CD4-positive, alpha-beta T cell treated with Interleukin-4 for 1 hour (primary cell): ENCODE measurements at regions not wholly inside any gene's neighbourhood (a gene's known extent, or its start where the extent isn't known, plus 50 kb on each side); places are given as distances from the start of the nearest gene placed in this dataset.

Source experiments
- DNase-seq, 2 donors: peaks; one replicate each; pipeline ENCODE4 v3.0.0-alpha.2; 2020 to 2022

GRCh38 chr4:38313175-38313574 lies 350.8 kb upstream of the KLF3 start:
- no peak for DNase-seq

DNA sequence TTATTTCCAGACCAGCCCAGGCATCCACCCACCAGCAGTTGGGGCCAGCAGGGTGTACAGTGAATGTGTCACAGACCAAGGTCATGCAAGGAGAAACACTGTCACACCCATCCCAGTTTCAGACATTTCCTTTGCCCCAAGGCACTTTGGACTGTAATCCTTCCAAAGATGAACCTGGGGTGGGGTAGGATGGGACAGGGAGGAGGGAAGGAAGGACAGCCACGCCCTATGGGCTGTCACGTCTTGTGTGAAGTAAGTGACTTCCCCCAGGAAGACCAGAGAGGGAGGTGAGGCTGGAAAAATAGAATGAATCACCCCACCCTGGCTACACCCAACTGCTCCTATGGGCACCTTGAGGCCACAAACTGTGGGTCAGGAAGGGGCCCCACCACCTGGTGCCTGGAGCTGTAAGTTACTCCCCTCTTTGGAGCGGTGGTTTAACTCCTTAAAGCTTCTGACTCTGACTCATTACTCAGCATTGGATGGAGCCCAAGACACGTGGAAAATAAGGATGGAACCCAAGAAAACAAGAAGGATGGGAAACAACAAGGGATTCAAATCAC lies 349.9 kb upstream of the KLF3 start:
- no peak for DNase-seq

DNA sequence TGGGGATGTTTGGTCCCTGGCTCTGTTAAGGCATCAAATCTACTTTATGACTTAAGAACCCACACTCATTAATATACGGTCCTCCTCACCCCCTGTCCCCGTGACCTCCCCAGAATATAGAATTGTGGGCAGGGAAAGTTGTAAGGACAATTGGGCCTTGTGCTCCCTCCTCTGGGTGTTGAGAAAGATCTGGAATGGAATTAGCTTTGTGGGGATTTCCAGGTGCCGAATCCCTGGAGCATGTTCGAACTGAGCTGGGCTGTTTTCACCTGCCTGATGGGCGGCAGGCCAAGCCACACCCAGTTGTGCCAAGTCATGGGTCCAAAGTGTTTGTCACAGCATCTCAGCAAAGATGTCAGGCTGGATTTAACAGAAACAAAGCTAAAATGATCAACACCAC lies 349.3 kb upstream of the KLF3 start:
- DNase-seq = no peak

DNA sequence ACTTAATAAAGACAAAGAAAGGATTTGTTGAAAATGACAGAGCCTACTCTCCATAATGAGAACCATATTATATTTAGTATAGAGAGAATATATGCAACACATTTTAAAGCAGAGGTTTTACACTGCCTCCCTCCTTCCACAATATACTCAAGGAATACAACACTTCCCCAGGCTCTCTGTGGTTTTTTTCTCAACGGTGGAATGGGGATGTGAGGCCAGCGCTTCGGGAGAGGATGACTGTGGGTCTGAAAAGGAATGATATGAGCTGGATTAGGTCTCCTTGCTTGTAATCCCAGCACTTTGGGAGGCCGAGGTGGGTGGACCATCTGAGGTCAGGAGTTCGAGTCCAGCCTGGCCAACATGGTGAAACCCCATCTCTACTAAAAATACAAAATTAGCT lies 348.7 kb upstream of the KLF3 start:
- no peak for DNase-seq

GRCh38 chr4:38316045-38316444 lies 348.0 kb upstream of the KLF3 start:
- DNase-seq = no peak

GRCh38 chr4:38317041-38317674 lies 346.8 kb upstream of the KLF3 start:
- no peak for DNase-seq

DNA sequence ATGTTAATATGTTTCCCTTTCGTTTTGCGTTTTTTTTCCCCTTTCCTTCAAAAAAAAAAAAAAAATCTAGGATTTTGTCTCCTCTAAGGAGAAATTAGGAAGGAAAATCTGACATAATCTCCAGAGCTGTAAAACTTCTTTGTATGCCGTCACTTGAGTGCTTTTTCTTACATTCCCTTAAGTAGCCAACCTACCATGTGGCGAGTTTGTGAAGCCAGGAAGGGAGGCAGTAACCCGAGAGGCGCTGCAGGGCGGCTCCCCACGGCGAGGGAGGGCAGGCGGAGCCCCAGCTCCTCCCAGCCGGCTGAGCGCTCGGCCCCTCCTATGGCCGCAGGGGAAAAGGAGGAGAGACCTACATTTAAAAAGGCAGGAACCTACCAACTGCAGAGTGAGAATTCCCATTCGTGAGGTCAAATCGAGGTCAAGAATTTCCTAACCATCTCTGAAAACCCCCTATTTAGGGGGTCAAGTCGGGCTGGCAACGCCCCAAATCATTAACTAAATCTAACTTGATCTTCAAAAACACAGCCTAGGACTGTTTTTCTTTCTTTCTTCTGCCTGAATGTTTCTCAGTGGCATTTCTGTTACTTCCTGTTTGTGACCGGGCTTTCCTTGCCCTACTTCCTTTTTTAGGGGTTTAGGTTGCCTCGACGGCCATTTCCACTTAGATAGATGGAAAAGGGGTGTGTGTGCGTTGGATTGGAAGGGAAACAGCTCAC lies 345.1 kb upstream of the KLF3 start:
- DNase-seq = peak; percentile 76 to 79

DNA sequence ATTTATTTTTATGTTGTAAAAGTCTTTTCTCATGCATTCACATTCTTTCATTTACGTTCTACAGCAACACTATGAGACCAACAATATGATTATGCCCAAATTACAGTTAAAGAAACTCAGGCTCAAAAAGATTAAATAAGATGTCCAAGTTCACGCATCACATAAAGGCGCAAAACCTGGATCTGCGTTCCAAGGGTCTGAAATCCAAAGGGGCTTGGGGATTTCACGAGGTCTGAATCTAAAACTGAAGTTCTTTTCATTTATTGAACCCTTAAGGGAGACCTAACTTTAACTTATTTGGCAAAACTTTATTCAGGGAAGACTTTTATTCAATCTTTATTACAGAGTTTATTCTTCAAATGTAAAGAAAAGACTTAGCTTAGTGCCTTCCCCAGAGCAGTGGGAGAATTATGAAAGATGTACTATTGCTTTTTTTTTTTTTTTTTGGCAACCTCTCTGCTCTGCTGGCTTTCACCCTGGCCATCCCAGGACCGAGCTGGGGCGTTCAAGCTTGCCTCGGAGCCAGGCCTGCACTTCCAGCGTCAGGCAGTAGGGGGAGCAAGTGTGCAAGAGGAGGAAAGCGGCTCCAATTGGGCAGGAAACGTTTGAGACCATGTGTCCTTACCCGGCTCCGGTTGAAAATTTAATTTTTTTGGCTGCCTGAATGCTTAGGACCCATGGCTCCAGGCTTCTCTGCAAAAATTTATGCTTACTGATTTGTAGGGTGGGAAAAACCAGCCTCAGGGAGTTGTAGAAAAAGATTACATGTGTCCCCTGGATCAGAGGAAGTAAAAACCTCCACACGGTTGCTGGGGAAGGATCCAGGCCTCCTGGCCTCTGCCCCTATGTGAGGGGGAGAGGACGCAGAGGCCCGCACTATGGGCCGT lies 344.3 kb upstream of the KLF3 start:
- peak; percentile 88 to 90 for DNase-seq

- no peak for DNase-seq
These were observed 343.7 kb upstream of the KLF3 start for GRCh38 chr4:38320343-38320695.

DNA sequence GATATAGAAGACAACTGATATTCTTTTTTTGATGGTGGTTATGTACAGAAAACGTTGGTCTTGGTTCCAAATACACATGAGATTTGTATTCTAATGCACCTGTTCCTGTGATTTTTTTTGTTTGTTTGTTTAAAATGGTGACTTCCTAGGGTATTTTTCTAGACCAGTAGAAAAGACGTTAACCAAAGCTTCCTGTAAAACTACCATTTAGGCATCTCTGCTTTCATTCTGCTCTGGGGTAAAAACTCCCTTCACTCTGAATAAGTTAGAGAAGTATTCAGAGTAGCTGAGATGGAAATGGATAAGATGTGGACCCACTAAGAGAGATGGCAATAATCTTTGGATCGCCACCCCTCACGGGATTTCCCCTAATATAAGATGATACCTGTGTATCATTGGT lies 343.2 kb upstream of the KLF3 start:
- DNase-seq = no peak

DNA sequence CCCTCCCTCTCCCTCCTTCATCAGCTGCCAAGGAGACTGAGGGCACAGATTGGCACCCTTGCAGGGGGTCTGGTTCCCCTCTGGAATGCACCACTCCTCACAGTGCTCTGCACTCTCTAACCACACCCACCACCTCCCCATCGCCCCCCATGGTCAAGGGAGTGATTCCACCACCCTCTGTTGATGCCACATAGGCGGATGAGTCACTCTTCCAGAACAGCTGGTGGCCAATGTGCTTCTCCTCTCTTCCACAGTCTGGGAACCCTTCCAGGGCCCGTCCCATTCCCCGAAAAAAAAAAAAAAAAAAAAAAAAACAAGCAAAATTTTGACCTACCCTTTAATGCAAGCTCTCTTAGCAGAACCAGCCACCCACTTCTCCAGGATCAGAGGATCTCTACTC lies 341.3 kb upstream of the KLF3 start:
- DNase-seq = no peak

DNA sequence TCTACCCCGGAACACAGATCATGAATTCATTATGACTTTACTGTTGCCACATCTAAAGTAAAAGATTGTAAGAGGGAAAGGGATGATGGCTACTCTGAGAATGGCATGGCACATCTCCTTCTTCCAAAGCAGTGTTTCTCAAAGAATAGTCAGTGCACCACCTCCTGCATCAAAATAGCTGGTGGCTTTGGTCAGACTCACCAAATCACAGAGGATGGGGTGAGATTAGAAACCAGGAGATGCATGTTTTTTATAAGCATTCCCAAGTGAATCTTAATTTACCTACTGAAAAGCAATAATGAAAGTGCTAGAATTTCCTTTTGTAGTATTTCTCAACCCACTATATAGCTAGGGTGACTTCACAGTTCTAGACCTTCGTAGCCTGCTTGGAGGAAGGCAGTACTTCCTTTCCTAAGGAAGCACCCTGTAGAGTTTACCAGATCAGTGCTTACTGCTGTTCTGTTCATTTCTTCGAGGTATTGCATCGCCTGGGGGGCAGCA lies 340.8 kb upstream of the KLF3 start:
- DNase-seq = no peak

GRCh38 chr4:38324861-38325628 lies 339.0 kb upstream of the KLF3 start:
- no peak for DNase-seq

- no peak for DNase-seq
These were observed 338.4 kb upstream of the KLF3 start for GRCh38 chr4:38325629-38325913.

- DNase-seq = no peak
These were observed 337.5 kb upstream of the KLF3 start for GRCh38 chr4:38326499-38326898.

DNA sequence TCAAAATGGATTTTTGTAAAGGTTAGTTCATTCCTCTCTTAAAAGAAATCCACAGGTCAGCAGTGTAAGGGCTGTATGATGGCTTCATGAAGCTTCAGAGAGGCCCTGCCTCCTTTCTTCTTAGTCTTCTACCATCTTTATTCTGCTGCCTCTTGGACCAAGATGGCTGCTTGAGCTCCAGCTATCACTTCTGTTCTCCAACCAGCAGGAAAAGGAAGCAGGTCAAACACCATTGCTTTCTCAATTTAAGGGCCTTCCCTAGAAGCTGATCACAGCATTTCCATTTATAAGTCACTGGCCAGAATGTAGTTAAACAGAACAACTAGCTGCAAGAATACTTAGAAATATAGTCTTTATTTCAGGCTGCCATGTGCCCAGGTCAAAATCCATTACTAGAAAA lies 336.8 kb upstream of the KLF3 start:
- DNase-seq = no peak

DNA sequence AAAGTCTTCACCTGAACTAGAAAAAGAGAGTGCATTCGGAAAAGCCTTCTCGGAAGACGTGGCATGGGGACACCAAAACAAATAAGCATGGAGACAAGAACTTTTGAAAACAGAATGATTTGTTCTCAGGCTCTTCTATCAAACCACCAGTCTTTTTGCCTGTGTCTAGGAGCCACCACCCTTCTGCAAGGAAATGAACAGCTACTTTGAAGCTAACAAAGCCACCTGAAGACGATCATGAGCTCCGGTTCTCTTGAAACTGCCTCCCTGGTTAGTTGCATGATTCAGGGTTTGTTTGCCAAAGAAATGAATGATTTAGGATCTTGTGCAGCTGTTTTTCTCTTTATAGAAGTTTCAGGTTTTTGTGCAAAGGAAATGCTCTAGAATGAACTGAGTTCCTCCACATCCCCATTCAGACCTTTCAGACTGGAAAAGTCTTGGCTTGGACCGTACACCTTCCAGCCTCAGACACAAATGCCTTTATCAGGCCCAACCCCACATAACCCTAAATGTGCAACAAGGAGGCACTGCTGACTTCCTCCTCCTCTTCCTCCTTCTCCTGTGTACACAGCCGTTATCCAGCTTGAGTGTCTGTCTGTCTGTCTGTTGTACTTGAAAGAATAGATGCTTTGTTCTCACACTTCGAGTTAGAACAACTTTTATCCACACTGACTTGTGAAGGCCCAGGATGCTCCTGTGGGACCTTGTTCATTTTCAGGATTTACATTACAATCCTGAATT lies 334.8 kb upstream of the KLF3 start:
- DNase-seq = peak; percentile 31 to 34

GRCh38 chr4:38330321-38330720 lies 333.7 kb upstream of the KLF3 start:
- no peak for DNase-seq

DNA sequence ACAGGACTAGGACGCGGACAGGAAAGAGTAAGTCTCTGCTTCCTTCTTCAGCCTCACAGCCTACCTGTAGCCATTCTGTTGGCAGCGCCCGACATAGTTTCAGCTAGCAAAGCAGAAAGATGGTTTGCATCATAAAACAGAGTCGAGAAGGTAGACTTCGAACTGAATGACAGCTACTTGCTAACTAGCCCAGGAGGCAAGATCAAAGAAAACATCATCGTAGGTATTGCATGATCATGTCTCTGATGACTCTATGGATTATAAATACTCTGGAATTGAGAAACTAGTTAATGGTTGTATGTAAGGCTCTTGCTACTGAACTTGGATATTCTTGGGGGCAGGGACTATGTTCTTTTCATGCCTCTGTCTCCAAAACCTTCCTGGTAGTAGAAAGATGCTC lies 333.1 kb upstream of the KLF3 start:
- DNase-seq = no peak

GRCh38 chr4:38332699-38333098 lies 331.3 kb upstream of the KLF3 start:
- DNase-seq = no peak

- DNase-seq = no peak
These were observed 330.8 kb upstream of the KLF3 start for GRCh38 chr4:38333219-38333618.

DNA sequence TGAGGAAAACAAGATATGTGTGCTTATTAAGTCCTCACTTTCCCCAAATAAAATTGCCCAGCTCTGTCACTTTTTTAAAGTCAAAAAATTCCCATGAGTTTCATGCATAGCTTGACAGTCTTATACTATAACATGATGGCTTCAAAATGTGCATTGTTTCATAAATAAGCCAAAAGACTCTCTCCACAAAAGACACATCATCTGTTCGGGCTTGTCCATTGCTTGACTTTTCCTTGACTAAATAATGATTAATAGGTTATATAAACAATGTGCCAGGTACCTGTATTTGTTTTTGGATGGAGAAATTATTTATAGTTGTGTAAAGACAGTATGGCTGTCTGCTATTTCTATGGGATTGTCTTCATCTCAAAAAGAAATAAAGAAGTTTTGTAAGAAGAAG lies 329.2 kb upstream of the KLF3 start:
- no peak for DNase-seq
